ENCODE measurements at regions not wholly inside any gene's neighbourhood (a gene's known extent, or its start where the extent isn't known, plus 50 kb on each side); places are given as distances from the start of the nearest gene placed in this dataset.

- Mint-ChIP-seq H3K27me3 (ENCODE audit: low read depth) (peaks cover 40% of the 10 kb centered on the region), H3K9me3 (no peaks in the 10 kb centered on the region), H3K4me3 (no peak overlapping the region), H3K4me1 (no peaks in the 10 kb centered on the region), H3K36me3 (no peaks in the 10 kb centered on the region), H3K27ac (no peak overlapping the region)
- TF ChIP-seq CTCF (IDR thresholded peaks at IDR 0.05; ENCODE audit: unreplicated experiment) = peak; percentile 89
- DNase-seq (ENCODE audit: low spot score in 2 of 2, unreplicated experiment in 2 of 2) = peak in 1 of 2 experiments; percentile 69
Measured at GRCh38 chr19:29263305-29264135, 50.6 kb upstream of the UQCRFS1 start.

GRCh38 chr19:29264897-29265296 lies 51.9 kb upstream of the UQCRFS1 start:
- Mint-ChIP-seq H3K4me3 (no peak overlapping the region), H3K4me1 (no peaks in the 10 kb centered on the region), H3K9me3 (no peaks in the 10 kb centered on the region), H3K27ac (no peak overlapping the region), H3K27me3 (ENCODE audit: low read depth) (peaks cover 50% of the 10 kb centered on the region), H3K36me3 (no peaks in the 10 kb centered on the region)
- TF ChIP-seq CTCF (IDR thresholded peaks at IDR 0.05; ENCODE audit: unreplicated experiment) = no peak
- DNase-seq (ENCODE audit: low spot score in 2 of 2, unreplicated experiment in 2 of 2) = no peak

- no peak for DNase-seq (ENCODE audit: low spot score in 2 of 2, unreplicated experiment in 2 of 2)
- no peak overlapping the region for H3K27ac Mint-ChIP-seq
- no peak for TF ChIP-seq CTCF (IDR thresholded peaks at IDR 0.05; ENCODE audit: unreplicated experiment)
Measured at GRCh38 chr19:29265436-29265835, 52.5 kb upstream of the UQCRFS1 start.

GRCh38 chr19:29266001-29266400 lies 53.0 kb upstream of the UQCRFS1 start:
- Mint-ChIP-seq H3K36me3 (no peaks in the 10 kb centered on the region), H3K9me3 (no peaks in the 10 kb centered on the region), H3K27ac (no peak overlapping the region), H3K27me3 (ENCODE audit: low read depth) (peaks cover 54% of the 10 kb centered on the region), H3K4me1 (no peaks in the 10 kb centered on the region), H3K4me3 (no peak overlapping the region)
- no peak for TF ChIP-seq CTCF (IDR thresholded peaks at IDR 0.05; ENCODE audit: unreplicated experiment)
- no peak for DNase-seq (ENCODE audit: low spot score in 2 of 2, unreplicated experiment in 2 of 2)

More at GRCh38 chr19:29265436-29265835, 52.5 kb upstream of the UQCRFS1 start:
- no peaks in the 10 kb centered on the region for H3K9me3 Mint-ChIP-seq
- H3K27me3 Mint-ChIP-seq (ENCODE audit: low read depth) = peaks cover 54% of the 10 kb centered on the region
- no peak overlapping the region for H3K4me3 Mint-ChIP-seq
- no peaks in the 10 kb centered on the region for H3K4me1 Mint-ChIP-seq
- H3K36me3 Mint-ChIP-seq = no peaks in the 10 kb centered on the region

- Mint-ChIP-seq H3K4me1 (no peaks in the 10 kb centered on the region), H3K27ac (no peak overlapping the region), H3K27me3 (ENCODE audit: low read depth) (peaks cover 54% of the 10 kb centered on the region), H3K4me3 (no peak overlapping the region), H3K36me3 (no peaks in the 10 kb centered on the region), H3K9me3 (no peaks in the 10 kb centered on the region)
- no peak for TF ChIP-seq CTCF (IDR thresholded peaks at IDR 0.05; ENCODE audit: unreplicated experiment)
- DNase-seq (ENCODE audit: low spot score in 2 of 2, unreplicated experiment in 2 of 2) = no peak
Measured at GRCh38 chr19:29266603-29267002, 53.7 kb upstream of the UQCRFS1 start.
